ENCODE measurements at regions not wholly inside any gene's neighbourhood (a gene's known extent, or its start where the extent isn't known, plus 50 kb on each side); places are given as distances from the start of the nearest gene placed in this dataset.

DNA sequence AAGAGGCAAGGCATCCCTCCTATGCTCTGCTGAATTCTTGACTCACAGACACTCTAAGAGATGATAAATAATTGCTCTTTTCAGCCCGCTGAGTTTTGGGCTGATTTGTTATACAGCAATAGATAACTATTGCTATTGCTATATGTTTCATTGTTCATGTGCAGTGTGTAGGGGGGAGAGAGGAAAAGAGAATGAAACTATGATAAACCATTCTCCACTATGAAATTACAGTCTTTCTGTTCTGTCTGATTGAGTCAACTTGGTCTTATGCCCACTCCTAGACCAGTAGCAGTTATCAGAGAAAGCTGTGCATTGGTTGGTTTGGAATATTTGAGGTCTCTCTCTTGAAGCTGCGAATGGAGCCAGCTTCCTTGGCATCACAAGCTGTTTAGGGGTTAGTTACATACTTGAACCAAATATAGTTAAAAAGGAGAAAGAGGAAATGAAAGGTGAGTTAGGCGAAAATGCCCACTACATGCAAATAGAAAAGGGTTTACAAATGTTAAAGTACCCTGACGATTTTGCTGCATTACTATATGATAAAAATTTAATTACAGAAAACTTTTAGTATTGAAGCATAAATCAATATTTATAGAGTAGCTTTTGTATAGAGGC, 136.3 kb upstream of the ACTBL2 start:
- TF ChIP-seq, protein P1, sequence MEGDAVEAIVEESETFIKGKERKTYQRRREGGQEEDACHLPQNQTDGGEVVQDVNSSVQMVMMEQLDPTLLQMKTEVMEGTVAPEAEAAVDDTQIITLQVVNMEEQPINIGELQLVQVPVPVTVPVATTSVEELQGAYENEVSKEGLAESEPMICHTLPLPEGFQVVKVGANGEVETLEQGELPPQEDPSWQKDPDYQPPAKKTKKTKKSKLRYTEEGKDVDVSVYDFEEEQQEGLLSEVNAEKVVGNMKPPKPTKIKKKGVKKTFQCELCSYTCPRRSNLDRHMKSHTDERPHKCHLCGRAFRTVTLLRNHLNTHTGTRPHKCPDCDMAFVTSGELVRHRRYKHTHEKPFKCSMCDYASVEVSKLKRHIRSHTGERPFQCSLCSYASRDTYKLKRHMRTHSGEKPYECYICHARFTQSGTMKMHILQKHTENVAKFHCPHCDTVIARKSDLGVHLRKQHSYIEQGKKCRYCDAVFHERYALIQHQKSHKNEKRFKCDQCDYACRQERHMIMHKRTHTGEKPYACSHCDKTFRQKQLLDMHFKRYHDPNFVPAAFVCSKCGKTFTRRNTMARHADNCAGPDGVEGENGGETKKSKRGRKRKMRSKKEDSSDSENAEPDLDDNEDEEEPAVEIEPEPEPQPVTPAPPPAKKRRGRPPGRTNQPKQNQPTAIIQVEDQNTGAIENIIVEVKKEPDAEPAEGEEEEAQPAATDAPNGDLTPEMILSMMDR (IDR thresholded peaks at IDR 0.05; ENCODE audit: unreplicated experiment): no peak
- intact Hi-C loops (cut with micrococcal nuclease; ENCODE audit: unreplicated experiment): no loop called here
- BruUV-seq (replicated peaks): no TSS peak
- Mint-ChIP-seq H3K27me3 (ENCODE audit: unreplicated experiment) (no peaks in the 10 kb centered on the region), H3K36me3 (ENCODE audit: insufficient read depth, unreplicated experiment) (no peaks in the 10 kb centered on the region), H3K4me3 (ENCODE audit: low read depth, unreplicated experiment) (no peak overlapping the region), H3K4me1 (ENCODE audit: low read depth, unreplicated experiment) (no peaks in the 10 kb centered on the region), H3K9me3 (ENCODE audit: low read depth, unreplicated experiment) (no peaks in the 10 kb centered on the region), H3K27ac (ENCODE audit: unreplicated experiment) (no peak overlapping the region)
- DNase-seq: no peak
- CTCF ChIA-PET: interaction anchor here (0.5 kb wide), 1 partner anchor 119 kb away, joined by 3 read pairs; no protein-coding TSS in a partner anchor

DNA sequence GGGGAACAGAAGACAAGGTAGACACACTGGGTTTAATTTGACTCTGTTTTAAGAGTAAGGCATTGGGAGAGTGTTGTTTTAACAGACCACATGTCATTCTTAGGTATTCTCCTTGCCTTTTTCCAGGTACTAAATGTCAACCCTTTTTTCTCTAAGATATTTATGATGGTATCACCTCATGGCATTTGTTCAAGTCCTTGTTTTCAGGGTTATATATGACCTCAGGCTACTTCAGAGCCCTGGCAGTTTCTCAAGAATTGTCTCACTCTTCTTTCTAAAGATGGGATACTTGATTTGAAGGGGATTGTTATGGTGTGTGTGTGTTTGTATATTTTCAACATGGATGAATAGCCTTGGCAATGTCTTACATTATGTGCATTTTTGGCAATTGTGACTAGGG, 131.1 kb upstream of the ACTBL2 start:
- TF ChIP-seq, protein P1 (IDR thresholded peaks at IDR 0.05; ENCODE audit: unreplicated experiment): no peak
- H3K4me3 Mint-ChIP-seq (ENCODE audit: low read depth, unreplicated experiment): no peak overlapping the region
- no peaks in the 10 kb centered on the region for H3K4me1 Mint-ChIP-seq (ENCODE audit: low read depth, unreplicated experiment)
- CTCF ChIA-PET: no interaction called here
- intact Hi-C loops (cut with micrococcal nuclease; ENCODE audit: unreplicated experiment): no loop called here
- H3K36me3 Mint-ChIP-seq (ENCODE audit: insufficient read depth, unreplicated experiment): no peaks in the 10 kb centered on the region
- no peak for DNase-seq
- no peak overlapping the region for H3K27ac Mint-ChIP-seq (ENCODE audit: unreplicated experiment)
- no TSS peak for BruUV-seq (replicated peaks)
- no peaks in the 10 kb centered on the region for H3K9me3 Mint-ChIP-seq (ENCODE audit: low read depth, unreplicated experiment)
- no peaks in the 10 kb centered on the region for H3K27me3 Mint-ChIP-seq (ENCODE audit: unreplicated experiment)

DNA sequence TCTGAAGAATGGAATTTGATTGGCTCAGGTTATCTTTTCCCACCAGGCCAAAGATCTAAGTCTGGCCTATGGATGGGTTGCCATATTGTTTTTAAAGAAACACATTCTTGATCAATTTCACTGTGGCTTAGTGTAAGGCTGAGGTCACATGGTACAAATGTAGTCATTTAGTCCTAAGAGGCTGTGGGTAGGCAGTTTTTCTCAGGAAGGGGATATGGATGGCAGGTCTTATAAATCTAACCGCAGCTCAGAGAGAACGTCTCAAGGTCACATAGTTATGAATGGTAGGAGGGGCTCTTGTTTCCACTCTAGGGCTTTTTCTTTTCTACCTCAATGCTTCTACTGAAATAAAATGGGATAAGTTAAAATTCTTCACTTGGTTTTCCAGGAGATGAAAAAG, 128.6 kb upstream of the ACTBL2 start:
- intact Hi-C loops (cut with micrococcal nuclease; ENCODE audit: unreplicated experiment): no loop called here
- Mint-ChIP-seq H3K36me3 (ENCODE audit: insufficient read depth, unreplicated experiment) (no peaks in the 10 kb centered on the region), H3K4me1 (ENCODE audit: low read depth, unreplicated experiment) (no peaks in the 10 kb centered on the region), H3K27ac (ENCODE audit: unreplicated experiment) (no peak overlapping the region), H3K9me3 (ENCODE audit: low read depth, unreplicated experiment) (peaks cover 6% of the 10 kb centered on the region), H3K27me3 (ENCODE audit: unreplicated experiment) (no peaks in the 10 kb centered on the region), H3K4me3 (ENCODE audit: low read depth, unreplicated experiment) (no peak overlapping the region)
- CTCF ChIA-PET: no interaction called here
- TF ChIP-seq, protein P1 (IDR thresholded peaks at IDR 0.05; ENCODE audit: unreplicated experiment): no peak
- BruUV-seq (replicated peaks): no TSS peak
- no peak for DNase-seq

DNA sequence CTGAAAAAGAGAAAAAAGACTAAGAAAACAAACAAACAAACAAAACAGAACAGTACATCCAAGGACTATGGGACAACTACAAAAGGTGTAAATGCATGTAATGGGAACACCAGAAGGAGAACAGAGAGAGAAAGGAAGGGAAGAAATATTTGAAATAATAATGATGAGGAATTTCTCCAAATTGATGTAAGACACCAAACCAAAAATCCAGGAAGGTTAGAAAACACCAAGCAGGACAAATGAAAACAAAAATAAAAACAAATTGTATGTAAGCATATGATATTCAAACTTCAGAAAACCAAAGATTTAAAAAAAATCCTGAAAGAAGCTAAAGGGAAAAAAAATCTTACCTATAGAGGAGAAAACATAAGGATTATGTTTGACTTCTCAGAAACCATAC, 125.9 kb upstream of the ACTBL2 start:
- no TSS peak for BruUV-seq (replicated peaks)
- Mint-ChIP-seq H3K27me3 (ENCODE audit: unreplicated experiment) (no peaks in the 10 kb centered on the region), H3K36me3 (ENCODE audit: insufficient read depth, unreplicated experiment) (no peaks in the 10 kb centered on the region), H3K4me3 (ENCODE audit: low read depth, unreplicated experiment) (no peak overlapping the region), H3K9me3 (ENCODE audit: low read depth, unreplicated experiment) (peaks cover 6% of the 10 kb centered on the region), H3K4me1 (ENCODE audit: low read depth, unreplicated experiment) (no peaks in the 10 kb centered on the region), H3K27ac (ENCODE audit: unreplicated experiment) (no peak overlapping the region)
- TF ChIP-seq, protein P1 (IDR thresholded peaks at IDR 0.05; ENCODE audit: unreplicated experiment): no peak
- intact Hi-C loops (cut with micrococcal nuclease; ENCODE audit: unreplicated experiment): no loop called here
- DNase-seq: no peak
- CTCF ChIA-PET: no interaction called here
